ENCODE measurements at regions not wholly inside any gene's neighbourhood (a gene's known extent, or its start where the extent isn't known, plus 50 kb on each side); places are given as distances from the start of the nearest gene placed in this dataset.

DNA sequence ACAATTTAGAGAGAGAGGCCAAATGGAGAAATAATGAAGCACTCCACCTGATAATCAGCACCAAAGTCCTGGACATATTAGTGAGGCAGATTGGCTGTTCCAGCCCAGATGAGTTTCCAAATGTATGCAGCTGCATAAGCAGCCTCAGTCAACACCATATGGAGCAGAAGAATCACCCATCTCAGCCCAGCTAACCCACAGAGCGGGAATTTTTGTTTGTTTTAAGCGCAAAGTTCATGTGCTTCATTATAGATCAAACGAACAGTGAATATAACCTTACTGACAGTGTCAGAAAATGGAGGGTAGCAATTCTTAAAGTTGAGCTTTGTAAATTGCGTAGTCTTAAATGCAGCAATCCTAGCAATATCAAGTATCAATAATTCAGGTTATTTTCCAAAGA is 234.0 kb upstream of the CEP162 start:
- 89% methylated on average over 4 of the region's 4 CpGs for WGBS (ENCODE audit: low lambda C conversion rate)
- Histone ChIP-seq H3K27me3 (ENCODE audit: insufficient read depth) (no peaks in the 10 kb centered on the region), H4K20me1 (ENCODE audit: insufficient read depth) (no peaks in the 10 kb centered on the region), H3K4me2 (no peak overlapping the region), H3K4me3 (ENCODE audit: low read depth in 2 of 2, low read length in 1 of 2) (no peak overlapping the region), H3K36me3 (replicated peaks in 1 of 2; ENCODE audit: control insufficient read depth in 1 of 2, insufficient read depth in 2 of 2, low read length in 1 of 2) (no peaks in the 10 kb centered on the region), H3K9me2 (no peaks in the 10 kb centered on the region), H3K9me3 (no peaks in the 10 kb centered on the region), H2AFZ (ENCODE audit: low read depth) (no peak overlapping the region), H3F3A (replicated peaks; ENCODE audit: insufficient read depth) (peaks cover 14% of the 10 kb centered on the region), H3K27ac (ENCODE audit: low read depth in 2 of 2, low read length in 1 of 2) (no peak overlapping the region), H3K79me2 (ENCODE audit: insufficient read depth) (no peaks in the 10 kb centered on the region), H3K4me1 (ENCODE audit: control insufficient read depth in 1 of 2, insufficient read depth in 2 of 2, low read depth in 1 of 2, low read length in 1 of 2) (no peaks in the 10 kb centered on the region; a peak in 1 of 4 replicates), H3K9ac (no peak overlapping the region)
- CTCF ChIA-PET = interaction anchor here (1.0 kb wide), 1 partner anchor 33 kb away, joined by 4 read pairs; no protein-coding TSS in a partner anchor
- TF ChIP-seq TAF1 (IDR thresholded peaks at IDR 0.05; ENCODE audit: borderline replicate concordance, low read depth, low read length) (no peak), NRF1 (IDR thresholded peaks at IDR 0.05; ENCODE audit: low read depth, low read length) (no peak), JUND (IDR thresholded peaks at IDR 0.05) (no peak), CHD2 (IDR thresholded peaks at IDR 0.05; ENCODE audit: low read length, partially characterized antibody) (no peak), RXRA (IDR thresholded peaks at IDR 0.05; ENCODE audit: borderline replicate concordance, low read depth) (no peak), SIN3A (IDR thresholded peaks at IDR 0.05; ENCODE audit: borderline replicate concordance, low read depth, low read length) (no peak), TEAD4 (IDR thresholded peaks at IDR 0.05; ENCODE audit: borderline replicate concordance, insufficient read depth) (no peak), RAD21 (IDR thresholded peaks at IDR 0.05; ENCODE audit: low read length) (no peak), FOXM1 (IDR thresholded peaks at IDR 0.05; ENCODE audit: low read depth) (no peak), NFIC (IDR thresholded peaks at IDR 0.05; ENCODE audit: borderline replicate concordance) (no peak), EZH2phosphoT487 (IDR thresholded peaks at IDR 0.05; ENCODE audit: borderline replicate concordance, low read depth) (no peak)
- TF ChIP-seq, protein P1, sequence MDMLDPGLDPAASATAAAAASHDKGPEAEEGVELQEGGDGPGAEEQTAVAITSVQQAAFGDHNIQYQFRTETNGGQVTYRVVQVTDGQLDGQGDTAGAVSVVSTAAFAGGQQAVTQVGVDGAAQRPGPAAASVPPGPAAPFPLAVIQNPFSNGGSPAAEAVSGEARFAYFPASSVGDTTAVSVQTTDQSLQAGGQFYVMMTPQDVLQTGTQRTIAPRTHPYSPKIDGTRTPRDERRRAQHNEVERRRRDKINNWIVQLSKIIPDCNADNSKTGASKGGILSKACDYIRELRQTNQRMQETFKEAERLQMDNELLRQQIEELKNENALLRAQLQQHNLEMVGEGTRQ (IDR thresholded peaks at IDR 0.05; ENCODE audit: borderline replicate concordance, low read depth, low read length) = no peak
- TF ChIP-seq, protein P2, sequence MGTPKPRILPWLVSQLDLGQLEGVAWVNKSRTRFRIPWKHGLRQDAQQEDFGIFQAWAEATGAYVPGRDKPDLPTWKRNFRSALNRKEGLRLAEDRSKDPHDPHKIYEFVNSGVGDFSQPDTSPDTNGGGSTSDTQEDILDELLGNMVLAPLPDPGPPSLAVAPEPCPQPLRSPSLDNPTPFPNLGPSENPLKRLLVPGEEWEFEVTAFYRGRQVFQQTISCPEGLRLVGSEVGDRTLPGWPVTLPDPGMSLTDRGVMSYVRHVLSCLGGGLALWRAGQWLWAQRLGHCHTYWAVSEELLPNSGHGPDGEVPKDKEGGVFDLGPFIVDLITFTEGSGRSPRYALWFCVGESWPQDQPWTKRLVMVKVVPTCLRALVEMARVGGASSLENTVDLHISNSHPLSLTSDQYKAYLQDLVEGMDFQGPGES (IDR thresholded peaks at IDR 0.05; ENCODE audit: low read depth, low read length) = no peak
- POLR2A ChIA-PET = no interaction called here
- no peak for DNase-seq

DNA sequence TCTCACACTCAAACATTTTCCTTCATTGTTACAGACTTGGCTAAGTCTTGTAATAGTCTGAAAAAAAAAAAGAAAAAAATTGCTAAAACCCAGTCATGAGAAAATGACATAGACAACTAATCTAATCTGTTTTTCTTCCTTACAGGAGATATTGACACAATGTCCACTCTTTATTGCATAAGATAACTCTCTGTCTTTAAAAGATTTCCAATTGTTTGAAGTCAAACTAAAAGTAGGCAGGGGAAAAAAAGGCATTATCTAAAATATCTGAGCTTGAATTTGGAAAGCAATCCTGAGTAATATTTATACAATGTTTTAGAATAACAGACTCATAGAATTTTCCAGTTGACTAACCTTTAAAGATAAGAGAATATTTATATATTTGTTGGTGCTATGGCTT is 233.0 kb upstream of the CEP162 start:
- Histone ChIP-seq H3K36me3 (replicated peaks in 1 of 2; ENCODE audit: control insufficient read depth in 1 of 2, insufficient read depth in 2 of 2, low read length in 1 of 2) (no peaks in the 10 kb centered on the region), H3K79me2 (ENCODE audit: insufficient read depth) (no peaks in the 10 kb centered on the region), H4K20me1 (ENCODE audit: insufficient read depth) (no peaks in the 10 kb centered on the region), H3F3A (replicated peaks; ENCODE audit: insufficient read depth) (peaks cover 8% of the 10 kb centered on the region), H3K9ac (no peak overlapping the region), H3K27ac (ENCODE audit: low read depth in 2 of 2, low read length in 1 of 2) (peak overlapping the region in 1 of 2 experiments; percentile 38; a peak in 1 of 4 replicates), H2AFZ (ENCODE audit: low read depth) (no peak overlapping the region), H3K4me3 (ENCODE audit: low read depth in 2 of 2, low read length in 1 of 2) (no peak overlapping the region), H3K9me2 (no peaks in the 10 kb centered on the region), H3K4me1 (ENCODE audit: control insufficient read depth in 1 of 2, insufficient read depth in 2 of 2, low read depth in 1 of 2, low read length in 1 of 2) (no peaks in the 10 kb centered on the region; a peak in 1 of 4 replicates), H3K27me3 (ENCODE audit: insufficient read depth) (no peaks in the 10 kb centered on the region), H3K9me3 (no peaks in the 10 kb centered on the region), H3K4me2 (no peak overlapping the region)
- ChIA-PET POLR2A (no interaction called here), CTCF (interaction anchor here (1.3 kb wide), 1 partner anchor 134 kb away, joined by 3 read pairs; no protein-coding TSS in a partner anchor)
- DNase-seq = no peak
- TF ChIP-seq, protein P3, sequence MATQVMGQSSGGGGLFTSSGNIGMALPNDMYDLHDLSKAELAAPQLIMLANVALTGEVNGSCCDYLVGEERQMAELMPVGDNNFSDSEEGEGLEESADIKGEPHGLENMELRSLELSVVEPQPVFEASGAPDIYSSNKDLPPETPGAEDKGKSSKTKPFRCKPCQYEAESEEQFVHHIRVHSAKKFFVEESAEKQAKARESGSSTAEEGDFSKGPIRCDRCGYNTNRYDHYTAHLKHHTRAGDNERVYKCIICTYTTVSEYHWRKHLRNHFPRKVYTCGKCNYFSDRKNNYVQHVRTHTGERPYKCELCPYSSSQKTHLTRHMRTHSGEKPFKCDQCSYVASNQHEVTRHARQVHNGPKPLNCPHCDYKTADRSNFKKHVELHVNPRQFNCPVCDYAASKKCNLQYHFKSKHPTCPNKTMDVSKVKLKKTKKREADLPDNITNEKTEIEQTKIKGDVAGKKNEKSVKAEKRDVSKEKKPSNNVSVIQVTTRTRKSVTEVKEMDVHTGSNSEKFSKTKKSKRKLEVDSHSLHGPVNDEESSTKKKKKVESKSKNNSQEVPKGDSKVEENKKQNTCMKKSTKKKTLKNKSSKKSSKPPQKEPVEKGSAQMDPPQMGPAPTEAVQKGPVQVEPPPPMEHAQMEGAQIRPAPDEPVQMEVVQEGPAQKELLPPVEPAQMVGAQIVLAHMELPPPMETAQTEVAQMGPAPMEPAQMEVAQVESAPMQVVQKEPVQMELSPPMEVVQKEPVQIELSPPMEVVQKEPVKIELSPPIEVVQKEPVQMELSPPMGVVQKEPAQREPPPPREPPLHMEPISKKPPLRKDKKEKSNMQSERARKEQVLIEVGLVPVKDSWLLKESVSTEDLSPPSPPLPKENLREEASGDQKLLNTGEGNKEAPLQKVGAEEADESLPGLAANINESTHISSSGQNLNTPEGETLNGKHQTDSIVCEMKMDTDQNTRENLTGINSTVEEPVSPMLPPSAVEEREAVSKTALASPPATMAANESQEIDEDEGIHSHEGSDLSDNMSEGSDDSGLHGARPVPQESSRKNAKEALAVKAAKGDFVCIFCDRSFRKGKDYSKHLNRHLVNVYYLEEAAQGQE (IDR thresholded peaks at IDR 0.05; ENCODE audit: low read depth, low read length) = no peak
- TF ChIP-seq SIN3A (IDR thresholded peaks at IDR 0.05; ENCODE audit: borderline replicate concordance, low read depth, low read length) (no peak), RFX5 (IDR thresholded peaks at IDR 0.05; ENCODE audit: low read length) (no peak), TAF1 (IDR thresholded peaks at IDR 0.05; ENCODE audit: borderline replicate concordance, low read depth, low read length) (no peak), RAD21 (IDR thresholded peaks at IDR 0.05; ENCODE audit: low read length) (no peak), JUND (IDR thresholded peaks at IDR 0.05) (no peak), ELF1 (IDR thresholded peaks at IDR 0.05) (no peak)
- TF ChIP-seq, protein P1 (IDR thresholded peaks at IDR 0.05; ENCODE audit: borderline replicate concordance, low read depth, low read length) = no peak
- TF ChIP-seq, protein P4, sequence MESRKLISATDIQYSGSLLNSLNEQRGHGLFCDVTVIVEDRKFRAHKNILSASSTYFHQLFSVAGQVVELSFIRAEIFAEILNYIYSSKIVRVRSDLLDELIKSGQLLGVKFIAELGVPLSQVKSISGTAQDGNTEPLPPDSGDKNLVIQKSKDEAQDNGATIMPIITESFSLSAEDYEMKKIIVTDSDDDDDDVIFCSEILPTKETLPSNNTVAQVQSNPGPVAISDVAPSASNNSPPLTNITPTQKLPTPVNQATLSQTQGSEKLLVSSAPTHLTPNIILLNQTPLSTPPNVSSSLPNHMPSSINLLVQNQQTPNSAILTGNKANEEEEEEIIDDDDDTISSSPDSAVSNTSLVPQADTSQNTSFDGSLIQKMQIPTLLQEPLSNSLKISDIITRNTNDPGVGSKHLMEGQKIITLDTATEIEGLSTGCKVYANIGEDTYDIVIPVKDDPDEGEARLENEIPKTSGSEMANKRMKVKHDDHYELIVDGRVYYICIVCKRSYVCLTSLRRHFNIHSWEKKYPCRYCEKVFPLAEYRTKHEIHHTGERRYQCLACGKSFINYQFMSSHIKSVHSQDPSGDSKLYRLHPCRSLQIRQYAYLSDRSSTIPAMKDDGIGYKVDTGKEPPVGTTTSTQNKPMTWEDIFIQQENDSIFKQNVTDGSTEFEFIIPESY (IDR thresholded peaks at IDR 0.05; ENCODE audit: borderline replicate concordance, low read depth) = no peak
- TF ChIP-seq, protein P2 (IDR thresholded peaks at IDR 0.05; ENCODE audit: low read depth, low read length) = no peak
